PC-3 (cell line): ENCODE measurements at regions not wholly inside any gene's neighbourhood (a gene's known extent, or its start where the extent isn't known, plus 50 kb on each side); places are given as distances from the start of the nearest gene placed in this dataset.

Experiments
- ATAC-seq: fragments of 200-7000 bp; cut with Tn5 transposase; 2 replicates; pipeline ENCODE4 v1.9.1; 2020; ENCODE audit warnings: mild to moderate bottlenecking, moderate library complexity
- BruUV-seq: library from RNA; stranded (reverse); fragments of 400-500 nt; replicated peaks from 2 replicates; lab custom pipeline; 2021; lab: Mats Ljungman, UMichigan
- CTCF ChIA-PET: fragments of 300-600 bp; sonication (Branson Sonifier 250); formaldehyde crosslinking; loops from one replicate; lab custom pipeline; 2022; ENCODE audit warnings: antibody characterized with exemption; lab: Charles Lee
- POLR2A ChIA-PET: fragments of 300-600 bp; sonication (Branson Sonifier 250); formaldehyde crosslinking; loops from one replicate; lab custom pipeline; 2022; ENCODE audit warnings: antibody characterized with exemption; ENCODE audit not compliant: unreplicated experiment; lab: Charles Lee
- DNase-seq: peaks from one replicate; pipeline ENCODE4 v3.0.0-alpha.2; 2015
- H2AFZ ChIP-seq: fragments of 300-600 bp; sonication (generic); 2 replicates; pipeline ENCODE4 v1.6.0; 2016; ENCODE audit warnings: antibody characterized with exemption, low read length
- H3F3A ChIP-seq: fragments of 300-600 bp; sonication (generic); one replicate; pipeline ENCODE4 v1.6.0; 2017; ENCODE audit warnings: antibody characterized with exemption, low read length, control low read depth, mild to moderate bottlenecking; ENCODE audit not compliant: unreplicated experiment
- H3K27ac ChIP-seq: fragments of 300-600 bp; sonication (generic); 2 replicates; pipeline ENCODE4 v1.5.1; 2016; ENCODE audit warnings: mild to moderate bottlenecking, low read length
- H3K27me3 ChIP-seq: fragments of 300-600 bp; sonication (generic); 2 replicates; pipeline ENCODE4 v1.6.1; 2016; ENCODE audit warnings: low read length, mixed read lengths
- H3K36me3 ChIP-seq: fragments of 300-600 bp; sonication (generic); 2 replicates; pipeline ENCODE4 v1.6.1; 2016; ENCODE audit warnings: low read depth, mixed run types, low read length, mixed read lengths
- H3K4me1 ChIP-seq: fragments of 300-600 bp; sonication (generic); 2 replicates; pipeline ENCODE4 v1.5.1; 2016; ENCODE audit warnings: low read length; ENCODE audit not compliant: insufficient read depth
- H3K4me2 ChIP-seq: fragments of 300-600 bp; sonication (generic); 2 replicates; pipeline ENCODE4 v1.6.0; 2016; ENCODE audit warnings: low read length
- H3K4me3 ChIP-seq: fragments of 300-600 bp; sonication (generic); 2 replicates; pipeline ENCODE4 v1.5.1; 2016; ENCODE audit warnings: mild to moderate bottlenecking, low read length, mixed read lengths
- H3K79me2 ChIP-seq: fragments of 300-600 bp; sonication (generic); 2 replicates; pipeline ENCODE4 v1.6.1; 2017; ENCODE audit warnings: low read length, mixed read lengths
- H3K9ac ChIP-seq: fragments of 300-600 bp; sonication (generic); 2 replicates; pipeline ENCODE4 v1.6.0; 2016; ENCODE audit warnings: mild to moderate bottlenecking, low read length
- H3K9me2 ChIP-seq: fragments of 300-600 bp; sonication (generic); replicated peaks from 2 replicates; pipeline ENCODE4 v1.6.1; 2016; ENCODE audit warnings: mixed run types, low read length, mixed read lengths
- H3K9me3 ChIP-seq: fragments of 300-600 bp; sonication (generic); 2 replicates; pipeline ENCODE4 v1.6.1; 2016; ENCODE audit warnings: low read length, mixed read lengths
- H4K20me1 ChIP-seq: fragments of 300-600 bp; sonication (generic); 2 replicates; pipeline ENCODE4 v1.6.1; 2016; ENCODE audit warnings: low read length, mixed read lengths
- CTCF ChIP-seq: fragments of 300-600 bp; sonication (generic); conservative IDR thresholded peaks from 2 replicates; pipeline ENCODE4 v1.5.1; 2017; ENCODE audit warnings: antibody characterized with exemption, low read depth, mild to moderate bottlenecking, low read length
- EZH2 ChIP-seq: fragments of 300-600 bp; sonication (generic); IDR thresholded peaks from one replicate; pipeline ENCODE4 v1.6.1; 2017; ENCODE audit warnings: antibody characterized with exemption, mild to moderate bottlenecking, low read length; ENCODE audit not compliant: unreplicated experiment
- EZH2phosphoT487 ChIP-seq: fragments of 300-600 bp; sonication (generic); IDR thresholded peaks from 2 replicates; pipeline ENCODE4 v1.6.1; 2018; ENCODE audit warnings: mild to moderate bottlenecking, antibody characterized with exemption, low read length, borderline replicate concordance
- intact Hi-C: fragments of 100-400 bp; cut with micrococcal nuclease; formaldehyde crosslinking; loops from 2 replicates; pipeline ENCODE4 v1.9.0; 2023

GRCh38 chr18:70494524-70494923 lies 205.7 kb downstream of the SOCS6 start:
- Histone ChIP-seq H3K4me1 (no peaks in the 10 kb centered on the region), H2AFZ (no peak overlapping the region), H3K4me3 (no peak overlapping the region), H3K36me3 (no peaks in the 10 kb centered on the region), H3K27ac (no peak overlapping the region), H3K9ac (no peak overlapping the region), H3K4me2 (no peak overlapping the region), H3K9me2 (no peaks in the 10 kb centered on the region), H4K20me1 (no peaks in the 10 kb centered on the region), H3K79me2 (no peaks in the 10 kb centered on the region), H3F3A (no peaks in the 10 kb centered on the region), H3K9me3 (no peaks in the 10 kb centered on the region), H3K27me3 (0 out of 2 replicates have a peak, but pooled peaks cover 1% of the 10 kb centered on the region)
- intact Hi-C loops: loop anchor here (5.0 kb wide), 1 partner anchor 288 kb away; no protein-coding TSS in a partner anchor
- ChIA-PET CTCF (no interaction called here), POLR2A (no interaction called here)
- DNase-seq (no peak), ATAC-seq (no peak)
- TF ChIP-seq EZH2 (no peak), CTCF (no peak), EZH2phosphoT487 (no peak)
- no TSS peak for BruUV-seq

- ATAC-seq (no peak), DNase-seq (no peak)
- H3K9ac ChIP-seq: no peak overlapping the region
- CTCF ChIA-PET: interaction anchor here (0.6 kb wide), 1 partner anchor 10 kb away, joined by 3 read pairs; no protein-coding TSS in a partner anchor
- no peak overlapping the region for H2AFZ ChIP-seq
- intact Hi-C loops: loop anchor here (5.0 kb wide), 1 partner anchor 289 kb away; no protein-coding TSS in a partner anchor
- no peaks in the 10 kb centered on the region for H3F3A ChIP-seq
- no peak overlapping the region for H3K27ac ChIP-seq
- no peaks in the 10 kb centered on the region for H3K36me3 ChIP-seq
- no peaks in the 10 kb centered on the region for H3K9me2 ChIP-seq
- H3K4me3 ChIP-seq: no peak overlapping the region
- no peaks in the 10 kb centered on the region for H3K4me1 ChIP-seq
- no peaks in the 10 kb centered on the region for H4K20me1 ChIP-seq
- POLR2A ChIA-PET: no interaction called here
- no peaks in the 10 kb centered on the region for H3K79me2 ChIP-seq
- no peaks in the 10 kb centered on the region for H3K27me3 ChIP-seq
- no TSS peak for BruUV-seq
- no peaks in the 10 kb centered on the region for H3K9me3 ChIP-seq
- no peak for TF ChIP-seq CTCF
- TF ChIP-seq EZH2: no peak
- TF ChIP-seq EZH2phosphoT487: no peak
- H3K4me2 ChIP-seq: no peak overlapping the region
Measured at GRCh38 chr18:70493461-70493860, 204.6 kb downstream of the SOCS6 start.

DNA sequence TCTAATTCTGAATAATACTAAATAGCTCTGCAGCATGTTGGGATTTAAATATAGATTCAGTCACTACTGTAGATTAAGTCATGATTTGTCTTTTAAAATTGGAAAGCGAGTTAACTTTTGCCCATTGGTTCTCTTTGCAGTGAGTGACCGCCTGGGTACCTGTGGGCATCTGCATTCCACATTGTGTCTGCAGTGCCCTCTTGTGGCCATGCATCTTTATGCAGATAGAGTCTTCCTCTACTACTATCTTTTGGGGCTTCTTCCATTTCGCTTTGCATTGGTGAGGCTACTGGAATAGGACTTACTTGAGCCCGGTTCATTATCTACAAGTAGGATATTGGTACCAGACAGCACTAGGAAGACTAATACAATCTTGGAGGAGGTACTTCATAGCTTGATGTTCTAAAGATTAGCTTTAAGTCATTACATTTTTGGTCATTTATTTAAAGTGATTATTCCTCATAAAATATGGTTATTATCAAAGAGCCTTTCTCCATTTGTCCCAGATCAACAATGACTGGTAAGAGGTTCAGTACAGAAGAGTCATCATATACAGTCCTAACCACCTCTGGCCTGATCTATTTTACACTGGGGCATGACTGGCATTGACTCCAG lies 203.0 kb downstream of the SOCS6 start:
- H3F3A ChIP-seq: no peaks in the 10 kb centered on the region
- ChIA-PET CTCF (interaction anchor here (0.6 to 0.7 kb wide), 2 partner anchors 105 to 482 kb away, joined by 3 read pairs; no protein-coding TSS in a partner anchor), POLR2A (no interaction called here)
- no TSS peak for BruUV-seq
- peak; percentile 80 for DNase-seq
- H3K4me3 ChIP-seq: no peak overlapping the region
- no peak overlapping the region for H3K4me2 ChIP-seq
- peak; percentile 92 for TF ChIP-seq CTCF
- TF ChIP-seq EZH2: no peak
- H4K20me1 ChIP-seq: no peaks in the 10 kb centered on the region
- peaks cover 9% of the 10 kb centered on the region for H3K27me3 ChIP-seq
- peak; percentile 85 for ATAC-seq
- no peak overlapping the region for H3K27ac ChIP-seq
- H3K79me2 ChIP-seq: no peaks in the 10 kb centered on the region
- intact Hi-C loops: loop anchor here (2.0 to 5.0 kb wide), 2 partner anchors 290 to 441 kb away; no protein-coding TSS in a partner anchor
- H3K4me1 ChIP-seq: no peaks in the 10 kb centered on the region
- H3K36me3 ChIP-seq: no peaks in the 10 kb centered on the region
- no peak overlapping the region for H3K9ac ChIP-seq
- no peaks in the 10 kb centered on the region for H3K9me3 ChIP-seq
- H3K9me2 ChIP-seq: no peaks in the 10 kb centered on the region
- no peak overlapping the region for H2AFZ ChIP-seq
